ENCODE measurements at regions not wholly inside any gene's neighbourhood (a gene's known extent, or its start where the extent isn't known, plus 50 kb on each side); places are given as distances from the start of the nearest gene placed in this dataset.
"Not testable (repeated sequence)": the region's sequence is repeated elsewhere in the genome, so short reads cannot be mapped to it uniquely, and the experiment has no call there.

- no peak for DNase-seq (ENCODE audit: low read depth in 2 of 3, low spot score in 2 of 3)
These were observed 488.2 kb upstream of the NRG3 start for GRCh38 chr10:81386817-81387216.

GRCh38 chr10:81403451-81403850, 471.5 kb upstream of the NRG3 start:
- DNase-seq (ENCODE audit: low read depth in 2 of 3, low spot score in 2 of 3), result no peak

GRCh38 chr10:81405399-81405798, 469.6 kb upstream of the NRG3 start:
- DNase-seq (ENCODE audit: low read depth in 2 of 3, low spot score in 2 of 3), result no peak

- DNase-seq (ENCODE audit: low read depth in 2 of 3, low spot score in 2 of 3), result no peak
These were observed 461.0 kb upstream of the NRG3 start for GRCh38 chr10:81414038-81414437.

GRCh38 chr10:81426722-81427121, 448.3 kb upstream of the NRG3 start:
- no peak for DNase-seq (ENCODE audit: low read depth in 2 of 3, low spot score in 2 of 3)

- DNase-seq (ENCODE audit: low read depth in 2 of 3, low spot score in 2 of 3), result no peak
These were observed 446.4 kb upstream of the NRG3 start for GRCh38 chr10:81428456-81429134.

- no peak for DNase-seq (ENCODE audit: low read depth in 2 of 3, low spot score in 2 of 3)
These were observed 435.5 kb upstream of the NRG3 start for GRCh38 chr10:81439445-81439844.

- DNase-seq (ENCODE audit: low read depth in 2 of 3, low spot score in 2 of 3), result not testable (repeated sequence)
These were observed 433.4 kb upstream of the NRG3 start for GRCh38 chr10:81441624-81442023.

- no peak for DNase-seq (ENCODE audit: low read depth in 2 of 3, low spot score in 2 of 3)
These were observed 430.6 kb upstream of the NRG3 start for GRCh38 chr10:81444242-81444929.

GRCh38 chr10:81450651-81451050, 424.3 kb upstream of the NRG3 start:
- no peak for DNase-seq (ENCODE audit: low read depth in 2 of 3, low spot score in 2 of 3)

GRCh38 chr10:81472927-81473470, 402.0 kb upstream of the NRG3 start:
- no peak for DNase-seq (ENCODE audit: low read depth in 2 of 3, low spot score in 2 of 3)

- no peak for DNase-seq (ENCODE audit: low read depth in 2 of 3, low spot score in 2 of 3)
These were observed 401.2 kb upstream of the NRG3 start for GRCh38 chr10:81473755-81474154.

- no peak for DNase-seq (ENCODE audit: low read depth in 2 of 3, low spot score in 2 of 3)
These were observed 395.7 kb upstream of the NRG3 start for GRCh38 chr10:81479316-81479715.

GRCh38 chr10:81496626-81497025, 378.4 kb upstream of the NRG3 start:
- DNase-seq (ENCODE audit: low read depth in 2 of 3, low spot score in 2 of 3), result no peak

- DNase-seq (ENCODE audit: low read depth in 2 of 3, low spot score in 2 of 3), result no peak
These were observed 376.9 kb upstream of the NRG3 start for GRCh38 chr10:81498011-81498551.

GRCh38 chr10:81502677-81503359, 372.2 kb upstream of the NRG3 start:
- no peak for DNase-seq (ENCODE audit: low read depth in 2 of 3, low spot score in 2 of 3)

GRCh38 chr10:81505777-81506176, 369.2 kb upstream of the NRG3 start:
- not testable (repeated sequence) for DNase-seq (ENCODE audit: low read depth in 2 of 3, low spot score in 2 of 3)

GRCh38 chr10:81514811-81515210, 360.2 kb upstream of the NRG3 start:
- DNase-seq (ENCODE audit: low read depth in 2 of 3, low spot score in 2 of 3), result no peak

GRCh38 chr10:81520688-81521087, 354.3 kb upstream of the NRG3 start:
- DNase-seq (ENCODE audit: low read depth in 2 of 3, low spot score in 2 of 3), result no peak

- no peak for DNase-seq (ENCODE audit: low read depth in 2 of 3, low spot score in 2 of 3)
These were observed 350.5 kb upstream of the NRG3 start for GRCh38 chr10:81524467-81524866.

- no peak for DNase-seq (ENCODE audit: low read depth in 2 of 3, low spot score in 2 of 3)
These were observed 342.6 kb upstream of the NRG3 start for GRCh38 chr10:81532403-81532802.
